CD14-positive monocyte (primary cell): ENCODE measurements at regions not wholly inside any gene's neighbourhood (a gene's known extent, or its start where the extent isn't known, plus 50 kb on each side); places are given as distances from the start of the nearest gene placed in this dataset.

ENCODE experiments used
- DNase-seq, 3 donors: peaks; one replicate each; pipeline ENCODE4 v3.0.0-alpha.2; 2011 to 2022
- H2AFZ ChIP-seq: 2 replicates; pipeline ENCODE4 v1.6.0; 2012; ENCODE audit warnings: mild to moderate bottlenecking, low read depth, low read length, inconsistent platforms; ENCODE audit not compliant: insufficient read depth, poor library complexity, severe bottlenecking
- H3K27ac ChIP-seq, 2 donors: 1 replicate in 1 of 2; 2 replicates in 1 of 2; pipeline ENCODE4 v1.5.1; 2012 to 2013; ENCODE audit warnings: low read length in 2 of 2, control low read depth in 1 of 2, inconsistent platforms in 1 of 2, low read depth in 1 of 2, mild to moderate bottlenecking in 1 of 2
- H3K27me3 ChIP-seq, 2 donors: one replicate each; pipeline versions ENCODE4 v1.6.0 to v1.6.1; 2011 to 2013; ENCODE audit warnings: low read length in 2 of 2; ENCODE audit not compliant: control insufficient read depth in 2 of 2, insufficient read depth in 2 of 2
- H3K36me3 ChIP-seq, 2 donors: replicated peaks in 1 of 2; 1 replicate in 1 of 2; 2 replicates in 1 of 2; pipeline versions ENCODE4 v1.5.1 to v1.6.1; 2012 to 2013; ENCODE audit warnings: low read length in 2 of 2, control low read depth in 1 of 2, inconsistent platforms in 1 of 2, mild to moderate bottlenecking in 1 of 2; ENCODE audit not compliant: insufficient read depth in 2 of 2, control insufficient read depth in 1 of 2
- H3K4me1 ChIP-seq, 2 donors: 1 replicate in 1 of 2; 2 replicates in 1 of 2; pipeline versions ENCODE4 v1.5.1 to v1.6.1; 2012 to 2013; ENCODE audit warnings: low read length in 2 of 2, control low read depth in 1 of 2, inconsistent platforms in 1 of 2, mild to moderate bottlenecking in 1 of 2, moderate library complexity in 1 of 2; ENCODE audit not compliant: insufficient read depth in 2 of 2, control insufficient read depth in 1 of 2
- H3K4me2 ChIP-seq: replicated peaks from 2 replicates; pipeline ENCODE3; 2012; ENCODE audit warnings: low read length, moderate library complexity, mild to moderate bottlenecking; ENCODE audit not compliant: poor library complexity, severe bottlenecking; ENCODE audit errors: extremely low read depth
- H3K4me3 ChIP-seq, 3 experiments: fragments of 200-600 bp in 1 of 3; sonication (generic) in 1 of 3; replicated peaks in 1 of 3; 1 replicate in 2 of 3; 2 replicates in 1 of 3; pipeline ENCODE4 v1.5.1; 2011 to 2013; ENCODE audit warnings: low read length in 3 of 3, mild to moderate bottlenecking in 3 of 3, control low read depth in 2 of 3, low read depth in 2 of 3, inconsistent platforms in 1 of 3, moderate library complexity in 1 of 3
- H3K79me2 ChIP-seq: 2 replicates; pipeline ENCODE4 v1.6.0; 2012; ENCODE audit warnings: mild to moderate bottlenecking, control low read depth, inconsistent platforms, low read length, moderate library complexity; ENCODE audit not compliant: insufficient read depth
- H3K9ac ChIP-seq: 2 replicates; pipeline ENCODE4 v1.6.0; 2017; ENCODE audit warnings: low read length, mild to moderate bottlenecking; ENCODE audit not compliant: insufficient read depth, poor library complexity, severe bottlenecking
- H3K9me3 ChIP-seq, 2 donors: replicated peaks in 1 of 2; 1 replicate in 1 of 2; 2 replicates in 1 of 2; pipeline versions ENCODE4 v1.5.1 to v1.6.1; 2012 to 2013; ENCODE audit warnings: low read length in 2 of 2, control low read depth in 1 of 2; ENCODE audit not compliant: control insufficient read depth in 1 of 2, insufficient read depth in 1 of 2
- H4K20me1 ChIP-seq: 2 replicates; pipeline ENCODE4 v1.6.0; 2012; ENCODE audit warnings: mild to moderate bottlenecking, low read length, control low read depth, moderate library complexity; ENCODE audit not compliant: insufficient read depth
- H3K27ac Mint-ChIP-seq, 7 donors: one replicate each; pipeline ENCODE4 v1.8.0; 2020; ENCODE audit warnings: mild to moderate bottlenecking in 7 of 7, mixed read lengths in 7 of 7, moderate library complexity in 6 of 7, inconsistent platforms in 2 of 7
- H3K27me3 Mint-ChIP-seq, 3 donors: one replicate each; pipeline ENCODE4 v1.8.0; 2021 to 2022; ENCODE audit warnings: low read depth in 3 of 3, mild to moderate bottlenecking in 3 of 3, mixed read lengths in 3 of 3, moderate library complexity in 3 of 3, inconsistent platforms in 1 of 3
- H3K36me3 Mint-ChIP-seq, 2 donors: one replicate each; pipeline ENCODE4 v1.8.0; 2020; ENCODE audit warnings: mixed read lengths in 2 of 2, inconsistent platforms in 1 of 2, mild to moderate bottlenecking in 1 of 2
- H3K4me1 Mint-ChIP-seq: one replicate; pipeline ENCODE4 v1.8.0; 2020; ENCODE audit warnings: mild to moderate bottlenecking, mixed read lengths
- H3K4me3 Mint-ChIP-seq, 2 donors: one replicate each; pipeline ENCODE4 v1.8.0; 2020; ENCODE audit warnings: mild to moderate bottlenecking in 2 of 2, mixed read lengths in 2 of 2, moderate library complexity in 1 of 2
- H3K9me3 Mint-ChIP-seq, 7 donors: one replicate each; pipeline ENCODE4 v1.8.0; 2020 to 2022; ENCODE audit warnings: mixed read lengths in 7 of 7, mild to moderate bottlenecking in 6 of 7, moderate library complexity in 6 of 7, inconsistent platforms in 2 of 7
- WGBS: methylation state at CpG from one replicate; pipeline ENCODE4 v1.1.5; 2013; ENCODE audit warnings: missing lambda C conversion rate; ENCODE audit not compliant: insufficient coverage; 5-methylcytosine and 5-hydroxymethylcytosine counted together
- intact Hi-C, 2 donors: fragments of 100-400 bp; cut with micrococcal nuclease; formaldehyde crosslinking; loops; one replicate each; pipeline versions ENCODE4 v1.15.0 to v1.15.1; 2023
- TF ChIP-seq, protein P1 (sequence below): fragments of 200-600 bp; IDR thresholded peaks from one replicate; pipeline ENCODE4 v1.8.0; 2022; ENCODE audit warnings: antibody characterized with exemption, mild to moderate bottlenecking

DNA sequence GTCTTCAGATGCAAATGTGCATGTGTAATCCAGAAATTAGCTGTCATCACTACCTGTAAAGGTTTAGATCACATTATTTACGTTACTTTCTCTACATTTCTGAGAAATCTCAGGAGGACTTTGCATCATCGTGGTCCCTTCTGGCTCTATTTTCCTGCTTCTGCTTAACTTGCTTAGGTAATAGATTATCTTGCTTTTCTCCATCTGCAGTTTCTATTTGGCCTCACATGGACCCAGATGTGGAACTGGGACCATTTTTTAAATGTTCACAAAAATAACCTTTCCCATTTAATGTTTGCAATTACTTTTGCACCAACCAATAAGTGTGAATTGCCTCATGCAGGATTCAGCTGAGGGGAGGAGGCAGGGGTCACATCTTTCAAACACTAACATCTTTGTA is 278.4 kb upstream of the SEMA3C start:
- no peak overlapping the region for H3K4me3 ChIP-seq
- no peaks in the 10 kb centered on the region for H4K20me1 ChIP-seq
- DNase-seq: no peak
- no peak overlapping the region for H3K4me2 ChIP-seq
- Mint-ChIP-seq H3K4me1 (no peaks in the 10 kb centered on the region), H3K27ac (no peak overlapping the region), H3K4me3 (no peak overlapping the region), H3K9me3 (peaks cover 0 to 3% (median 2%) of the 10 kb centered on the region in 7 donors), H3K27me3 (no peaks in the 10 kb centered on the region), H3K36me3 (no peaks in the 10 kb centered on the region)
- intact Hi-C loops: no loop called here
- no peak overlapping the region for H2AFZ ChIP-seq
- H3K27ac ChIP-seq: no peak overlapping the region
- H3K9ac ChIP-seq: no peak overlapping the region
- H3K4me1 ChIP-seq: no peaks in the 10 kb centered on the region
- TF ChIP-seq, protein P1, sequence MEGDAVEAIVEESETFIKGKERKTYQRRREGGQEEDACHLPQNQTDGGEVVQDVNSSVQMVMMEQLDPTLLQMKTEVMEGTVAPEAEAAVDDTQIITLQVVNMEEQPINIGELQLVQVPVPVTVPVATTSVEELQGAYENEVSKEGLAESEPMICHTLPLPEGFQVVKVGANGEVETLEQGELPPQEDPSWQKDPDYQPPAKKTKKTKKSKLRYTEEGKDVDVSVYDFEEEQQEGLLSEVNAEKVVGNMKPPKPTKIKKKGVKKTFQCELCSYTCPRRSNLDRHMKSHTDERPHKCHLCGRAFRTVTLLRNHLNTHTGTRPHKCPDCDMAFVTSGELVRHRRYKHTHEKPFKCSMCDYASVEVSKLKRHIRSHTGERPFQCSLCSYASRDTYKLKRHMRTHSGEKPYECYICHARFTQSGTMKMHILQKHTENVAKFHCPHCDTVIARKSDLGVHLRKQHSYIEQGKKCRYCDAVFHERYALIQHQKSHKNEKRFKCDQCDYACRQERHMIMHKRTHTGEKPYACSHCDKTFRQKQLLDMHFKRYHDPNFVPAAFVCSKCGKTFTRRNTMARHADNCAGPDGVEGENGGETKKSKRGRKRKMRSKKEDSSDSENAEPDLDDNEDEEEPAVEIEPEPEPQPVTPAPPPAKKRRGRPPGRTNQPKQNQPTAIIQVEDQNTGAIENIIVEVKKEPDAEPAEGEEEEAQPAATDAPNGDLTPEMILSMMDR: no peak
- no peaks in the 10 kb centered on the region for H3K27me3 ChIP-seq
- H3K79me2 ChIP-seq: no peaks in the 10 kb centered on the region
- no peaks in the 10 kb centered on the region for H3K9me3 ChIP-seq
- H3K36me3 ChIP-seq: no peaks in the 10 kb centered on the region
- WGBS: 90% methylated on average over 2 of the region's 2 CpGs

GRCh38 chr7:81195033-81195432 is 276.2 kb upstream of the SEMA3C start:
- no peaks in the 10 kb centered on the region for H4K20me1 ChIP-seq
- no peaks in the 10 kb centered on the region for H3K4me1 Mint-ChIP-seq
- H3K4me2 ChIP-seq: no peak overlapping the region
- no peak overlapping the region for H3K4me3 ChIP-seq
- H3K79me2 ChIP-seq: no peaks in the 10 kb centered on the region
- H3K27me3 Mint-ChIP-seq: no peaks in the 10 kb centered on the region
- no peaks in the 10 kb centered on the region for H3K36me3 ChIP-seq
- peaks cover 0 to 3% (median 1%) of the 10 kb centered on the region in 7 donors for H3K9me3 Mint-ChIP-seq
- 88% methylated on average over 1 of the region's 1 CpG for WGBS
- no peak overlapping the region for H3K9ac ChIP-seq
- no peak overlapping the region for H2AFZ ChIP-seq
- no peak for DNase-seq
- TF ChIP-seq, protein P1: no peak
- intact Hi-C loops: no loop called here
- H3K4me3 Mint-ChIP-seq: no peak overlapping the region
- no peaks in the 10 kb centered on the region for H3K36me3 Mint-ChIP-seq
- no peaks in the 10 kb centered on the region for H3K27me3 ChIP-seq
- no peaks in the 10 kb centered on the region for H3K9me3 ChIP-seq
- H3K27ac ChIP-seq: no peak overlapping the region
- no peak overlapping the region for H3K27ac Mint-ChIP-seq
- H3K4me1 ChIP-seq: no peaks in the 10 kb centered on the region
